Breast epithelium (tissue), 3 donors: ENCODE measurements at regions not wholly inside any gene's neighbourhood (a gene's known extent, or its start where the extent isn't known, plus 50 kb on each side); places are given as distances from the start of the nearest gene placed in this dataset.

Experiments
- POLR2A ChIP-seq: fragments of 450-650 bp; IDR thresholded peaks from one replicate; pipeline ENCODE4 v1.6.1; 2016; ENCODE audit warnings: antibody characterized with exemption, mild to moderate bottlenecking, moderate library complexity
- TF ChIP-seq, protein P1 (sequence below), 3 donors: fragments of 450-650 bp; IDR thresholded peaks; one replicate each; pipeline ENCODE4 v1.5.1; 2016 to 2017; ENCODE audit warnings: antibody characterized with exemption in 3 of 3, mild to moderate bottlenecking in 3 of 3, moderate library complexity in 3 of 3

DNA sequence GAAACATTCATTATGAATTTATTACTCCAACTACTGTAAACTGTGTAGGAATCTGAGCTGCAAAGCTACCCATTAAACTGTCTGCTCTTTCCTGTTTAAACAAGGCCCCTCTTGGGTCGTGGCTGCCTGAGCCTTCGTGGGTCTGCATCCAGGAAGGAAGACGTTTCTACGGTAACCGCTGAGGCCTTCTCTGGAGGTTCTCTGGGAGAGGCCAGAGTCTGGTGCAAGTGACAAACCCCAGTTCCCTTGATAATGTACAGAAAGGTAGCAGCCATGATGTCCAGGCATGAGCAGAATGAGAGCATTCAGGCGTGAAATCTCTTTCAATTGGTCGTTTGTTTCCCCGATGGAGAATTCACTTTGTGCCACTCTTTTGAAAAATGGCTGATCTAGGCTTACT, 350.2 kb downstream of the PLPP3 start:
- TF ChIP-seq, protein P1, sequence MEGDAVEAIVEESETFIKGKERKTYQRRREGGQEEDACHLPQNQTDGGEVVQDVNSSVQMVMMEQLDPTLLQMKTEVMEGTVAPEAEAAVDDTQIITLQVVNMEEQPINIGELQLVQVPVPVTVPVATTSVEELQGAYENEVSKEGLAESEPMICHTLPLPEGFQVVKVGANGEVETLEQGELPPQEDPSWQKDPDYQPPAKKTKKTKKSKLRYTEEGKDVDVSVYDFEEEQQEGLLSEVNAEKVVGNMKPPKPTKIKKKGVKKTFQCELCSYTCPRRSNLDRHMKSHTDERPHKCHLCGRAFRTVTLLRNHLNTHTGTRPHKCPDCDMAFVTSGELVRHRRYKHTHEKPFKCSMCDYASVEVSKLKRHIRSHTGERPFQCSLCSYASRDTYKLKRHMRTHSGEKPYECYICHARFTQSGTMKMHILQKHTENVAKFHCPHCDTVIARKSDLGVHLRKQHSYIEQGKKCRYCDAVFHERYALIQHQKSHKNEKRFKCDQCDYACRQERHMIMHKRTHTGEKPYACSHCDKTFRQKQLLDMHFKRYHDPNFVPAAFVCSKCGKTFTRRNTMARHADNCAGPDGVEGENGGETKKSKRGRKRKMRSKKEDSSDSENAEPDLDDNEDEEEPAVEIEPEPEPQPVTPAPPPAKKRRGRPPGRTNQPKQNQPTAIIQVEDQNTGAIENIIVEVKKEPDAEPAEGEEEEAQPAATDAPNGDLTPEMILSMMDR (IDR thresholded peaks at IDR 0.05) = no peak
- TF ChIP-seq POLR2A = no peak
